CD4-positive, alpha-beta T cell treated with Interleukin-17A for 4 hours (primary cell): ENCODE measurements at regions not wholly inside any gene's neighbourhood (a gene's known extent, or its start where the extent isn't known, plus 50 kb on each side); places are given as distances from the start of the nearest gene placed in this dataset.

ENCODE experiments used
- DNase-seq: peaks from one replicate; pipeline ENCODE4 v3.0.0-alpha.2; 2020; ENCODE audit warnings: mixed read lengths

- DNase-seq = no peak
Measured at GRCh38 chr15:35777061-35777460, 231.1 kb upstream of the DPH6 start.

- no peak for DNase-seq
Measured at GRCh38 chr15:35783203-35783602, 237.2 kb upstream of the DPH6 start.

- DNase-seq = no peak
Measured at GRCh38 chr15:35784745-35785144, 238.8 kb upstream of the DPH6 start.

GRCh38 chr15:35810007-35810406 is 264.0 kb upstream of the DPH6 start:
- DNase-seq = no peak

GRCh38 chr15:35813573-35813972 is 267.6 kb upstream of the DPH6 start:
- DNase-seq = no peak

GRCh38 chr15:35818846-35819245 is 272.9 kb upstream of the DPH6 start:
- no peak for DNase-seq

- no peak for DNase-seq
Measured at GRCh38 chr15:35822153-35822552, 276.2 kb upstream of the DPH6 start.

GRCh38 chr15:35827141-35827540 is 281.2 kb upstream of the DPH6 start:
- DNase-seq = no peak

- no peak for DNase-seq
Measured at GRCh38 chr15:35827911-35828310, 281.9 kb upstream of the DPH6 start.

- no peak for DNase-seq
Measured at GRCh38 chr15:35833581-35833980, 287.6 kb upstream of the DPH6 start.

- no peak for DNase-seq
Measured at GRCh38 chr15:35834216-35834830, 288.4 kb upstream of the DPH6 start.

GRCh38 chr15:35834866-35835265 is 288.9 kb upstream of the DPH6 start:
- no peak for DNase-seq

- DNase-seq = no peak
Measured at GRCh38 chr15:35838424-35839111, 292.6 kb upstream of the DPH6 start.

GRCh38 chr15:35842631-35843030 is 296.7 kb upstream of the DPH6 start:
- DNase-seq = no peak

- no peak for DNase-seq
Measured at GRCh38 chr15:35843498-35843897, 297.5 kb upstream of the DPH6 start.

GRCh38 chr15:35850284-35850683 is 304.3 kb upstream of the DPH6 start:
- no peak for DNase-seq

GRCh38 chr15:35851491-35851890 is 305.5 kb upstream of the DPH6 start:
- DNase-seq = no peak

- DNase-seq = no peak
Measured at GRCh38 chr15:35852818-35853624, 307.1 kb upstream of the DPH6 start.

GRCh38 chr15:35854316-35854715 is 308.4 kb upstream of the DPH6 start:
- DNase-seq = no peak

GRCh38 chr15:35857567-35858226 is 311.7 kb upstream of the DPH6 start:
- no peak for DNase-seq

GRCh38 chr15:35858707-35859106 is 312.7 kb upstream of the DPH6 start:
- DNase-seq = no peak

- no peak for DNase-seq
Measured at GRCh38 chr15:35863655-35864054, 317.7 kb upstream of the DPH6 start.

GRCh38 chr15:35867356-35867755 is 321.4 kb upstream of the DPH6 start:
- no peak for DNase-seq

GRCh38 chr15:35871282-35871681 is 325.3 kb upstream of the DPH6 start:
- no peak for DNase-seq
